ENCODE measurements at regions not wholly inside any gene's neighbourhood (a gene's known extent, or its start where the extent isn't known, plus 50 kb on each side); places are given as distances from the start of the nearest gene placed in this dataset. TPM values are rescaled to one million over a fixed set of nuclear protein-coding genes. Genes with fewer than 3 reads are reported as not detected.

GRCh38 chr20:7820897-7821296 lies 119.4 kb downstream of the HAO1 start:
- Histone ChIP-seq H3K36me3 (no peaks in the 10 kb centered on the region), H3K27me3 (ENCODE audit: low read depth) (no peaks in the 10 kb centered on the region), H3K9me3 (replicated peaks) (peaks cover 9% of the 10 kb centered on the region), H3K4me1 (no peaks in the 10 kb centered on the region), H3K4me3 (no peak overlapping the region), H3K27ac (replicated peaks) (no peak overlapping the region)
- DNase-seq: no peak
- intact Hi-C loops (cut with micrococcal nuclease): no loop called here
- no peak for TF ChIP-seq CTCF (IDR thresholded peaks at IDR 0.05; ENCODE audit: borderline replicate concordance)

GRCh38 chr20:7822772-7823171 lies 117.5 kb downstream of the HAO1 start:
- H3K4me1 ChIP-seq: no peaks in the 10 kb centered on the region
- intact Hi-C loops (cut with micrococcal nuclease): no loop called here
- H3K27me3 ChIP-seq (ENCODE audit: low read depth): no peaks in the 10 kb centered on the region
- TF ChIP-seq CTCF (IDR thresholded peaks at IDR 0.05; ENCODE audit: borderline replicate concordance): no peak
- no peak overlapping the region for H3K27ac ChIP-seq (replicated peaks)
- no peak for DNase-seq
- peaks cover 9% of the 10 kb centered on the region for H3K9me3 ChIP-seq (replicated peaks)
- H3K4me3 ChIP-seq: no peak overlapping the region
- no peaks in the 10 kb centered on the region for H3K36me3 ChIP-seq

GRCh38 chr20:7828437-7828836 lies 111.8 kb downstream of the HAO1 start:
- no peak for TF ChIP-seq CTCF (IDR thresholded peaks at IDR 0.05; ENCODE audit: borderline replicate concordance)
- no peak for DNase-seq
- Histone ChIP-seq H3K27me3 (ENCODE audit: low read depth) (no peaks in the 10 kb centered on the region), H3K4me1 (no peaks in the 10 kb centered on the region), H3K9me3 (replicated peaks) (peaks cover 15% of the 10 kb centered on the region), H3K4me3 (no peak overlapping the region), H3K36me3 (no peaks in the 10 kb centered on the region), H3K27ac (replicated peaks) (no peak overlapping the region)
- intact Hi-C loops (cut with micrococcal nuclease): no loop called here

- Histone ChIP-seq H3K36me3 (no peaks in the 10 kb centered on the region), H3K27me3 (ENCODE audit: low read depth) (no peaks in the 10 kb centered on the region), H3K9me3 (replicated peaks) (peaks cover 20% of the 10 kb centered on the region), H3K4me3 (no peak overlapping the region), H3K4me1 (no peaks in the 10 kb centered on the region), H3K27ac (replicated peaks) (no peak overlapping the region)
- intact Hi-C loops (cut with micrococcal nuclease): no loop called here
- DNase-seq: no peak
- no peak for TF ChIP-seq CTCF (IDR thresholded peaks at IDR 0.05; ENCODE audit: borderline replicate concordance)
These were observed 111.2 kb downstream of the HAO1 start for GRCh38 chr20:7829031-7829430.

- Histone ChIP-seq H3K27ac (replicated peaks) (no peak overlapping the region), H3K9me3 (replicated peaks) (peaks cover 28% of the 10 kb centered on the region), H3K27me3 (ENCODE audit: low read depth) (no peaks in the 10 kb centered on the region), H3K4me1 (no peaks in the 10 kb centered on the region), H3K4me3 (no peak overlapping the region), H3K36me3 (no peaks in the 10 kb centered on the region)
- intact Hi-C loops (cut with micrococcal nuclease): no loop called here
- no peak for TF ChIP-seq CTCF (IDR thresholded peaks at IDR 0.05; ENCODE audit: borderline replicate concordance)
- no peak for DNase-seq
These were observed 110.5 kb downstream of the HAO1 start for GRCh38 chr20:7829776-7830175.

Small RNA genes lying in the stretch of these regions (microRNA-seq; reads per million reads assigned to microRNA genes)
- not detected for gene MIR8062
